HG03103 (cell line): ENCODE measurements at regions not wholly inside any gene's neighbourhood (a gene's known extent, or its start where the extent isn't known, plus 50 kb on each side); places are given as distances from the start of the nearest gene placed in this dataset.
"Not testable (repeated sequence)": the region's sequence is repeated elsewhere in the genome, so short reads cannot be mapped to it uniquely, and the experiment has no call there.

Experiments used
- ATAC-seq: cut with Tn5 transposase; IDR thresholded peaks from one replicate; pipeline ENCODE4 v1.9.1; 2021; ENCODE audit warnings: low read depth; ENCODE audit not compliant: unreplicated experiment

GRCh38 chr2:129004485-129004884 lies 685.8 kb upstream of the HS6ST1 start:
- no peak for ATAC-seq

DNA sequence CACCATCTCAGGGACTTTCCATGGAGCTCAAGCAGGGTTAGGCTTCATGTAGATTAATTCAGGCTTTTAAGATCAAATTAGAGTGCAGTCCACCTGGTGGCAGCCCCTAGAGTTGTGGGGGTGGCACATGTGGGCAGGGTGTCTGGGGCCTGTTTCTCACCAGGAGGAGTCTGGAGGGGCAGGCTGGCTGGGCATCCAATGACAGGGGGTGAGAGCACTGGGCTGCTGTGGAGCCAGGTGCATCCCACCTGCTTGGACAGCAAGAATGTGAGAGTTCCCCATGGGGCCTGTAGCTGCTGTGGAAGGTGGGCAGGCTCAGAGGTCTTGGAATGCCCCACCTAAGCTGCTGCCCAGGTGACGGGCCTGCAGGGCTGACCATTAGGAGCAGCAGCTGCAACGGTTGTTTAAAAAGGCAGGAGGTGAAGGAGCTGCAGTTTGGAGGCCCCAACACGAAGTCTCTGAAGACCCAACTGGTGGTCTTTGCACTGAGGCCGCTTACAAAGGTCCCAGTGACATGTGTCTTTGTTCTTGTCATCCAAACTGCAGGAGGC lies 686.3 kb upstream of the HS6ST1 start:
- no peak for ATAC-seq

GRCh38 chr2:129006135-129006886 lies 687.6 kb upstream of the HS6ST1 start:
- ATAC-seq, result no peak

- no peak for ATAC-seq
These were observed 688.2 kb upstream of the HS6ST1 start for GRCh38 chr2:129006901-129007300.

- ATAC-seq, result no peak
These were observed 689.6 kb upstream of the HS6ST1 start for GRCh38 chr2:129008055-129008880.

DNA sequence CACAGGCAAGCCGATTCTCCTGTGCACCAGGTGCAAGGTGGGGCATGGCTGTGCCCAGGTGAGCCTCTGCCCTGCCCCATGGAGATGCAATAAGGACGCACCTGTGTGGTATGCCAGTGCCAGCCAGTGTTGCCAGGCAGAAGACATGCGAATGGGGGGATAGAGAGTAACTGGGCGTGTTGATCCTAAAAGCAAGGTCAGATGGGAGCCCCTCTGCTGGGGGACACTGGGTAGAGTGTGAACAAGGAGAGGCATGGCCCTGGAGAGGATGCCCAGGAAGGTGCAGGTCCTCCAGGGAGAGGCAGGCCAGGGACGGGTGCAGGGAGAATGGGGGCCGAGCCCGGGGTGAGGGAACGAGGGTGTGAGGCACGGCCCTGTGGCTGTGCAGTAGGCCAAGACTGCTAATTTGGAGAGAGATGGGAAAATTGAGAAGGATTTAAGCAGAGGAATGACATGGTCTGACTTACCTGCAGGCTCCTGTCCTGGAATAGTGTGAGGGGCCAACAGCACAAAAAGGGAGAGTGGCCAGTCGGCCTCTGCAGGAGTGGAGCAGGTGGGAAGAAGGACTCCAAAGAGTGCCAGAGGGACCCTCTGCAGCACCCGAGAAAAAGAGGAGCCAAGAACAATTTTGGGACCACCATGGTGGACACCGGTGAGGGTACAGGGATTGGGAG lies 690.4 kb upstream of the HS6ST1 start:
- ATAC-seq, result no peak

DNA sequence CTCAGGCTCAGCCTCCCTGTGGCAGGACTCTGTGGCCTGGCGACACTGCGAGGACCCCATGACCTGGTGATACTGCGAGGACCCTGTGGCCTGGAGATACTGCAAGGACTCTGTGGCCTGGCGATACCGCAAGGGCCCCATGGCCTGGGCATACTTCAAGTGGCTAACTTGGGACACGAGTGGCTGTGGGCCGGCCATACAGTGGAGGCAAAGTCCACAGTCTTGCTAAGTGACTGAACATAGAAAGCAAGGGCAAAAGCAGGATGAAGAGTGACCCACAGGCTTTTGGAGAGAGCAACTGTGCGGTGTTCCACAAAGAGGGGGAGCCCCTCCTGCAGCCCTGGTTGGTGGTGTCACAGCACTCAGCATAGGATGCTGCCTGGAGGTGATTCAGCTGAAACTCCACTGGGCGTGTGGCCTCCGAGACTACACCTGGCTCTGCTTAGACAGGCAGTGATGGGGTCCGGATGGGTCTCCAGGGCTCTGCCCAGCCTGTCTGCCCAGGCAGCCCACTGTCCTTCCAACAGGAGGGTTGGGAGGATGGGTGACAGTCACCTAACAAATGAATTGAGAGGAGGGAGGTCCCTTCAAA lies 691.0 kb upstream of the HS6ST1 start:
- ATAC-seq, result no peak

DNA sequence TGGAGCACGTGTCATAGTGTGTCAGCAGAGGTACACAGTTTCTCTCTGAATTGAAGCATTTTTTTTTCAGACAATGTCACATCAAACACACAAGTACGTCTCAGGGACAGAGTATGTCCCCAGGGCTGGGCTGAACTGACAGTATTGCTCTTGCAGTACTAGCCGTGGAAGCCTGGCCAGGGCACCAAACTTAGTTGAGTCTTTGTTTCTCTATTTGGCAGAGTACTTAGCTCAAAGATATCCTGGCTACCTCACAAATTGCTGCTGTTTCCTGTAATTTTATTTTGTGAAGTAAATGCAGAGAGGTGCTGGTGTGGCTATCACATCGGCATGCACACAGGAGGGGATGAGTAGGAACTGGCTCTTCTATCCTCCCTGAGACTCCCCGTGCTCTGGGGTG lies 691.6 kb upstream of the HS6ST1 start:
- ATAC-seq, result no peak

DNA sequence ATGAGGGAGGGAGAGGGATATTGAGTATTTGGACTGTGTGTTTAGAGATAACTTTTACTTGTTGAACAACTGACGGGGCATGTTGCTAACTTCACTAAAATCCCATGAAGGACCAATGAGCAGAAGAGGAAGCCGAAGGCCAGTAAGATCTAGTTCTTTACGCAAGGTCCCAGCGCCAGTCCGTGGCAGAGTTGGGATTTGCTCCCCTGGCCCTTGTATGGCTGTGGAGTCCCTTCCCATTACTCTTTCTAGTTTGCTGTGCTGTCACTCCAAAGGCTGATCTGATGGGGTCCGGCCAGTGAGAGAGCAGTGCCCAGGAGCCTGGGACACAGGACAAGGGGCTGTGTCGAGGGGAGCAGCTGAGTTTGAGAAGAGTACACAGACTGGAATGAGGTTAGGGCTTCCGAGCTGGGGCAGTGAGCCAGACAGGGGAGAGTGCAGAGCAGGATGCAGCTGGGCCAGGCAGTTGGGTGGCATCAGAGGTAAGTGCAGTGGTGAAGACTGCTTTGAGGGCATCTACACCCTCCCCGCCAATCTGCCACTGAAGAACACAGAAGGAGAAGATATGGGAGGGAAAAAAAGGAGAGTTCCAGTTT lies 692.9 kb upstream of the HS6ST1 start:
- no peak for ATAC-seq

- no peak for ATAC-seq
These were observed 695.8 kb upstream of the HS6ST1 start for GRCh38 chr2:129014432-129014831.

GRCh38 chr2:129015397-129016285 lies 697.0 kb upstream of the HS6ST1 start:
- no peak for ATAC-seq

GRCh38 chr2:129016972-129017371 lies 698.3 kb upstream of the HS6ST1 start:
- ATAC-seq, result no peak

DNA sequence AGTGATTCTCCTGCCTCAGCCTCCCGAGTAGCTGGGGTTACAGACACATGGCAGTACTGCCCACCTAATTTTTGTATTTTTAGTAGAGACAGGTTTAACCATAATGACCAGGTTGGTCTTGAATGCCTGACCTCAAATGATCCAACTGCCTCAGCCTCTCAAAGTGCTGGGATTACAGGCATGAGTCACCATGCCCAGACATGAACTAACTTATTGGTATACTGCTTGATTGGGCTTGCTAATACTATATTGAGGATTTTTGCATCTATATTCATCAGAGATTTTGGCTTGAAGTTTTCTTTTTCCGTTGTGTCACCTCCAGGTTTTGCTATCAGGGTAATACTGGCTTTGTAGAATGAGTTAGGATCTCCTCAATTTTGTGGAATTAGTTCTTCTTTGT lies 706.1 kb upstream of the HS6ST1 start:
- no peak for ATAC-seq

DNA sequence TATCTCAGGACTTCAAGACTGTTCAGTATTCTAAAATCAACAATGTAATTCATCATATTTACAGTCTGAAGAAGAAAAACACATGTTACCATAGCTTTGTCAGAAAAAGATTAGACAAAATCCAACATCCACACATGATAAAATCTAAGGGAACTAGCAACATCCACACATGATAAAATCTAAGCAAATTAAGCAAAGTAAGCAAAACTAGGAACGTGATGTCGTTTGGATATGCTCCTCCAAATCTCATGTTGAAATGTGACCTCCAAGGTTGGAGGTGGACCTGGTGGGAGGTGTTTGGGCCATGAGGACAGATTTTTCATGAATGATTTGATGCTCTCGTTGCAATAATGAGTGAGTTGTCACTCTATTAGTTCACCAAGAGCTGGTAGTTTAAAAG lies 717.3 kb upstream of the HS6ST1 start:
- ATAC-seq, result no peak

DNA sequence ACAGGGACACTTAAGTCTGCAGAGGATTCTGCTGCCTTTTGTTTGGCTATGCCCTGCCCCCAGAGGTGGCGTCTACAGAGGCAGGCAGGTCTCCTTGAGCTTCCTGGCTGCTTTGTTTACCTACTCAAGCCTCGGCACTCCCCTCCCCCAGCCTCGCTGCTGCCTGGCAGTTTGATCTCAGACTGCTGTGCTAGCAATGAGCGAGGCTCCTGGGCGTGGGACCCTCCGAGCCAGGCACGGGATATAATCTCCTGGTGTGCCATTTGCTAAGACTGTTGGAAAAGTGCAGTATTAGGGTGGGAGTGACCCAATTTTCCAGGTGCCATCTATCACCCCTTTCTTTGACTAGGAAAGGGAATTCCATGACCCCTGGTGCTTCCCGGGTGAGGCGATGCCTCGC lies 725.0 kb upstream of the HS6ST1 start:
- not testable (repeated sequence) for ATAC-seq

GRCh38 chr2:129046475-129046874 lies 727.8 kb upstream of the HS6ST1 start:
- ATAC-seq, result not testable (repeated sequence)

- no peak for ATAC-seq
These were observed 731.4 kb upstream of the HS6ST1 start for GRCh38 chr2:129050101-129050500.

GRCh38 chr2:129055242-129055641 lies 736.6 kb upstream of the HS6ST1 start:
- ATAC-seq, result no peak

DNA sequence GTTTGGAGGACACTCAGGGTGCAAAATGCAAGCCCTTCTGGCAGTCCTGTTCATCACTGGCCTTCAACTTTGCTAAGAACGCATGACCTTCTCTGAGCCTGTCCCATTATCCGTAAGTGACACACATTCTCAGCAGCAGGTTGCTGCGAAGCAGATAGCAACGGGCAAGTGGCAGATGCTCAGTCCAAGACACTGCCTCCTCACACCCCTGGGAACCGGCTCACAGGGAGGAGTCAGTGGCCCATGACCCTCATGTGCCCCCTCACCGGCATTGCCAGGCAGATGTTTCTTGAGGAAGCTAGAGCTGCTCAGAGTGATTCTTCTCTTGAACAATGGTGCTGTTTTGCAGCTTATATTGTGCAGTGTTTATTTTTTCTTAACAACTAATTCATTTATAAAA lies 737.2 kb upstream of the HS6ST1 start:
- no peak for ATAC-seq
